K562 (cell line): ENCODE measurements at regions not wholly inside any gene's neighbourhood (a gene's known extent, or its start where the extent isn't known, plus 50 kb on each side); places are given as distances from the start of the nearest gene placed in this dataset.

ENCODE experiments used
- ATAC-seq: fragments of 200-7000 bp; cut with Tn5 transposase; 3 replicates; pipeline ENCODE4 v1.9.1; 2020; ENCODE audit warnings: moderate library complexity
- BruUV-seq: library from RNA; stranded (reverse); fragments of 400-500 nt; replicated peaks from 2 replicates; lab custom pipeline; 2021; lab: Mats Ljungman, UMichigan
- CTCF ChIA-PET: fragments of 300-600 bp; formaldehyde crosslinking; extraction: SDS; loops from one replicate; lab custom pipeline; 2021; ENCODE audit warnings: low intra/inter-chr PET ratio; lab: Yijun Ruan, JAX
- POLR2A ChIA-PET: fragments of 300-600, 350-650 bp; sonication (Branson Sonifier 250); formaldehyde crosslinking; extraction: SDS; loops from one replicate; lab custom pipeline; 2021; ENCODE audit warnings: antibody characterized with exemption, inconsistent platforms; lab: Yijun Ruan, JAX
- DNase-seq, 4 experiments: peaks; one replicate each; pipeline versions ENCODE4 v3.0.0 to v3.0.0-alpha.2; 2011 to 2018; ENCODE audit warnings: low spot score in 3 of 4, mixed read lengths in 3 of 4; ENCODE audit errors: extremely low read depth in 1 of 4
- FAIRE-seq: peaks from 2 replicates; lab custom pipeline; 2011; peaks lifted over from hg19 to GRCh38; lab: Jason Lieb, UNC
- H2AFZ ChIP-seq: 2 replicates; pipeline ENCODE4 v1.6.0; 2011; ENCODE audit warnings: low read depth, low read length, control low read depth, inconsistent platforms
- H3K27ac ChIP-seq: fragments of 200-600 bp; 3 replicates; pipeline ENCODE4 v1.8.0; 2011; ENCODE audit warnings: low read depth, mild to moderate bottlenecking, control low read depth, inconsistent platforms, low read length, moderate library complexity, mixed read lengths; ENCODE audit errors: extremely low read depth
- H3K27me3 ChIP-seq, 2 experiments: fragments of 300-600 bp in 1 of 2; 2 replicates in 1 of 2; 3 replicates in 1 of 2; pipeline versions ENCODE4 v1.6.0 to v1.8.0; 2011; ENCODE audit warnings: inconsistent platforms in 2 of 2, low read length in 2 of 2, mild to moderate bottlenecking in 1 of 2, mixed read lengths in 1 of 2, moderate library complexity in 1 of 2; ENCODE audit not compliant: control insufficient read depth in 2 of 2, insufficient read depth in 2 of 2
- H3K36me3 ChIP-seq: fragments of 300-600 bp; 3 replicates; pipeline ENCODE4 v1.8.0; 2011; ENCODE audit warnings: mild to moderate bottlenecking, low read length, inconsistent platforms; ENCODE audit not compliant: control insufficient read depth, insufficient read depth
- H3K4me1 ChIP-seq, 2 experiments: fragments of 200-600 bp in 1 of 2; replicated peaks in 1 of 2; 2 replicates in 1 of 2; 3 replicates in 1 of 2; pipeline versions ENCODE4 v1.5.1 to v1.8.0; 2011; ENCODE audit warnings: inconsistent platforms in 2 of 2, low read length in 2 of 2, mild to moderate bottlenecking in 1 of 2, mixed read lengths in 1 of 2, moderate library complexity in 1 of 2; ENCODE audit not compliant: control insufficient read depth in 2 of 2, insufficient read depth in 2 of 2
- H3K4me2 ChIP-seq: 2 replicates; pipeline ENCODE4 v1.6.1; 2011; ENCODE audit warnings: low read length, control low read depth, inconsistent platforms, mixed read lengths; ENCODE audit not compliant: insufficient read depth
- H3K4me3 ChIP-seq: fragments of 200-600 bp; sonication (generic), shearing (Covaris generic); 2 replicates; pipeline ENCODE4 v1.5.1; 2016; ENCODE audit warnings: control low read depth, inconsistent platforms
- H3K79me2 ChIP-seq: fragments of 200-600 bp; 3 replicates; pipeline ENCODE4 v1.8.0; 2011; ENCODE audit warnings: low read length, inconsistent platforms; ENCODE audit not compliant: control insufficient read depth, insufficient read depth
- H3K9ac ChIP-seq, 2 experiments: 2 replicates each; pipeline versions ENCODE4 v1.6.0 to v1.6.1; 2011; ENCODE audit warnings: low read depth in 2 of 2, low read length in 2 of 2, control low read depth in 1 of 2, inconsistent platforms in 1 of 2, mild to moderate bottlenecking in 1 of 2, mixed read lengths in 1 of 2; ENCODE audit not compliant: insufficient read depth in 1 of 2
- H3K9me1 ChIP-seq: one replicate; pipeline ENCODE4 v1.6.0; 2011; ENCODE audit warnings: inconsistent platforms, mild to moderate bottlenecking, low read length, moderate library complexity; ENCODE audit not compliant: control insufficient read depth, insufficient read depth
- H3K9me3 ChIP-seq: replicated peaks from 2 replicates; pipeline ENCODE4 v1.5.1; 2011; ENCODE audit warnings: low read depth, low read length, inconsistent platforms; ENCODE audit not compliant: control insufficient read depth, insufficient read depth
- H4K20me1 ChIP-seq: replicated peaks from 2 replicates; pipeline ENCODE4 v1.6.1; 2011; ENCODE audit warnings: low read length, inconsistent platforms, mixed read lengths; ENCODE audit not compliant: control insufficient read depth, insufficient read depth
- BRD4 ChIP-seq: fragments of 200-600 bp; sonication (generic); IDR thresholded peaks from 2 replicates; pipeline ENCODE4 v1.6.1; 2017; ENCODE audit warnings: inconsistent platforms
- CREB3L1 ChIP-seq: fragments of 450-650 bp; IDR thresholded peaks from 2 replicates; pipeline ENCODE4 v1.6.1; 2014; ENCODE audit warnings: low read depth, mild to moderate bottlenecking, moderate library complexity, borderline replicate concordance
- DACH1 ChIP-seq: fragments of 450-650 bp; IDR thresholded peaks from 2 replicates; pipeline ENCODE4 v1.6.1; 2018; ENCODE audit not compliant: partially characterized antibody
- HDGF ChIP-seq: fragments of 450-650 bp; IDR thresholded peaks from 2 replicates; pipeline ENCODE4 v1.6.1; 2016
- MTA1 ChIP-seq: fragments of 450-650 bp; IDR thresholded peaks from 2 replicates; pipeline ENCODE4 v1.6.1; 2017; ENCODE audit warnings: borderline replicate concordance
- NFIC ChIP-seq: fragments of 450-650 bp; IDR thresholded peaks from 2 replicates; pipeline ENCODE4 v1.6.1; 2017; ENCODE audit warnings: mild to moderate bottlenecking, inconsistent platforms
- PML ChIP-seq: IDR thresholded peaks from 2 replicates; pipeline ENCODE4 v1.6.1; 2012; ENCODE audit warnings: low read length, inconsistent platforms
- RBM34 ChIP-seq: fragments of 200-400 bp; formaldehyde crosslinking; IDR thresholded peaks from 2 replicates; pipeline ENCODE4 v1.6.1; 2018; ENCODE audit warnings: low read length, borderline replicate concordance; ENCODE audit not compliant: insufficient read depth
- SMARCE1 ChIP-seq: fragments of 450-650 bp; IDR thresholded peaks from 2 replicates; pipeline ENCODE4 v1.7.1; 2016; ENCODE audit warnings: mild to moderate bottlenecking
- SREBF2 ChIP-seq: sonication (generic); formaldehyde crosslinking; IDR thresholded peaks from 2 replicates; pipeline ENCODE4 v1.4.0; 2020; ENCODE audit warnings: mild to moderate bottlenecking, missing genetic modification reagents
- THRA ChIP-seq: fragments of 450-650 bp; IDR thresholded peaks from 2 replicates; pipeline ENCODE4 v1.6.1; 2017; ENCODE audit warnings: mild to moderate bottlenecking, moderate library complexity
- XRCC5 ChIP-seq: fragments of 200-400 bp; formaldehyde crosslinking; IDR thresholded peaks from 2 replicates; pipeline ENCODE4 v1.6.1; 2017; ENCODE audit warnings: low read depth, mild to moderate bottlenecking, low read length
- ZBTB8A ChIP-seq: fragments of 450-650 bp; IDR thresholded peaks from 2 replicates; pipeline ENCODE4 v1.6.1; 2018; ENCODE audit warnings: mild to moderate bottlenecking, moderate library complexity; ENCODE audit not compliant: partially characterized antibody
- ZNF354B ChIP-seq: fragments of 250-450 bp; sonication (Bioruptor Pico); IDR thresholded peaks from 2 replicates; pipeline ENCODE4 v1.4.0; 2020
- ZNF586 ChIP-seq: fragments of 450-650 bp; formaldehyde crosslinking; conservative IDR thresholded peaks from 2 replicates; pipeline ENCODE4 v1.4.0; 2020; ENCODE audit warnings: mild to moderate bottlenecking, moderate library complexity
- ZNF77 ChIP-seq: fragments of 250-450 bp; sonication (Bioruptor Pico); IDR thresholded peaks from 2 replicates; pipeline ENCODE4 v1.5.0; 2020
- whole genome bisulfite sequencing: fragments of 100-300 bp; shearing (Covaris generic); methylation state at CpG from one replicate; pipeline ENCODE4 v1.1.6; 2016; ENCODE audit warnings: low coverage, mixed read lengths; ENCODE audit not compliant: insufficient coverage; ENCODE audit errors: missing lambda C conversion rate; 5-methylcytosine and 5-hydroxymethylcytosine counted together
- in situ Hi-C: fragments of 300-500 bp; cut with MboI; formaldehyde crosslinking; loops from 4 replicates; pipeline ENCODE4 v1.15.0; 2018; ENCODE audit warnings: inconsistent platforms, mixed read lengths
- intact Hi-C: fragments of 100-400 bp; cut with micrococcal nuclease; formaldehyde crosslinking; loops from 2 replicates; pipeline ENCODE4 v1.14.2; 2022

GRCh38 chr5:97839341-97840086, 656.5 kb upstream of the RIOK2 start:
- no peak for FAIRE-seq
- Histone ChIP-seq H4K20me1 (no peaks in the 10 kb centered on the region), H3K9ac (no peak overlapping the region), H3K4me2 (no peak overlapping the region), H3K27me3 (no peaks in the 10 kb centered on the region), H3K4me1 (no peaks in the 10 kb centered on the region), H3K9me1 (no peaks in the 10 kb centered on the region), H3K79me2 (no peaks in the 10 kb centered on the region), H2AFZ (no peak overlapping the region), H3K4me3 (no peak overlapping the region), H3K27ac (no peak overlapping the region), H3K9me3 (no peaks in the 10 kb centered on the region; the same call in 1 of the 2 replicates), H3K36me3 (no peaks in the 10 kb centered on the region)
- BruUV-seq: no TSS peak
- POLR2A ChIA-PET: no interaction called here
- TF ChIP-seq SMARCE1: no peak
- no peak for TF ChIP-seq ZNF586
- TF ChIP-seq NFIC: peak; percentile 47; the same call in 1 of the 2 replicates
- in situ Hi-C loops: no loop called here
- no peak for ATAC-seq
- intact Hi-C loops: no loop called here
- DNase-seq: no peak
- CTCF ChIA-PET: no interaction called here
- WGBS: 3% methylated on average over 2 of the region's 2 CpGs

- Histone ChIP-seq H3K9me3 (no peaks in the 10 kb centered on the region), H3K4me2 (no peak overlapping the region), H4K20me1 (no peaks in the 10 kb centered on the region), H2AFZ (no peak overlapping the region), H3K4me1 (no peaks in the 10 kb centered on the region), H3K9me1 (no peaks in the 10 kb centered on the region), H3K9ac (no peak overlapping the region), H3K27ac (no peak overlapping the region), H3K27me3 (no peaks in the 10 kb centered on the region), H3K36me3 (no peaks in the 10 kb centered on the region), H3K4me3 (no peak overlapping the region), H3K79me2 (no peaks in the 10 kb centered on the region)
- no peak for FAIRE-seq
- no TSS peak for BruUV-seq
- ChIA-PET POLR2A (no interaction called here), CTCF (no interaction called here)
- WGBS: 0% methylated on average over 3 of the region's 3 CpGs
- ATAC-seq: no peak
- intact Hi-C loops (no loop called here), in situ Hi-C loops (no loop called here)
- DNase-seq: no peak
- TF ChIP-seq XRCC5 (no peak), ZBTB8A (no peak), HDGF (no peak), ZNF77 (CRISPR knock-in tag) (no peak), SREBF2 (CRISPR knock-in tag) (no peak), MTA1 (no peak), RBM34 (no peak), PML (no peak), ZNF354B (CRISPR knock-in tag) (no peak), CREB3L1 (no peak), THRA (no peak), BRD4 (no peak), DACH1 (no peak)
Measured at GRCh38 chr5:97840643-97841042, 657.6 kb upstream of the RIOK2 start.
